Posterior cingulate gyrus (tissue), 11 donors: ENCODE measurements at regions not wholly inside any gene's neighbourhood (a gene's known extent, or its start where the extent isn't known, plus 50 kb on each side); places are given as distances from the start of the nearest gene placed in this dataset.
A peak's percentile ranks its signal among the peaks of the same experiment; 100 is the strongest.
"Not testable (repeated sequence)": the region's sequence is repeated elsewhere in the genome, so short reads cannot be mapped to it uniquely, and the experiment has no call there.

Source experiments
- DNase-seq, 10 donors: peaks; one replicate each; pipeline versions ENCODE4 v3.0.0 to v3.0.0-alpha.2; 2020 to 2021; ENCODE audit warnings: mixed read lengths in 3 of 10
- intact Hi-C: fragments of 100-400 bp; cut with DNase I; formaldehyde crosslinking; loops from one replicate; pipeline ENCODE4 v1.15.1; 2023

GRCh38 chrX:18016941-18017340 is 155.8 kb upstream of the RAI2 start:
- DNase-seq: no peak
- intact Hi-C loops: no loop called here

GRCh38 chrX:18010253-18010652 is 149.2 kb upstream of the RAI2 start:
- DNase-seq: no peak
- intact Hi-C loops: no loop called here

GRCh38 chrX:18003876-18004275 is 142.8 kb upstream of the RAI2 start:
- intact Hi-C loops: no loop called here
- no peak for DNase-seq

- no peak for DNase-seq
- intact Hi-C loops: no loop called here
These were observed 141.7 kb upstream of the RAI2 start for GRCh38 chrX:18002791-18003190.

- intact Hi-C loops: no loop called here
- no peak for DNase-seq
These were observed 133.3 kb upstream of the RAI2 start for GRCh38 chrX:17994429-17994828.

GRCh38 chrX:17993062-17993461 is 132.0 kb upstream of the RAI2 start:
- intact Hi-C loops: no loop called here
- DNase-seq: no peak

GRCh38 chrX:17990532-17990931 is 129.4 kb upstream of the RAI2 start:
- DNase-seq: no peak
- intact Hi-C loops: no loop called here

- intact Hi-C loops: no loop called here
- no peak for DNase-seq
These were observed 126.7 kb upstream of the RAI2 start for GRCh38 chrX:17987783-17988182.

GRCh38 chrX:17986977-17987376 is 125.9 kb upstream of the RAI2 start:
- no peak for DNase-seq
- intact Hi-C loops: no loop called here

- DNase-seq: no peak
These were observed 125.3 kb upstream of the RAI2 start for GRCh38 chrX:17986440-17986839.

GRCh38 chrX:17984415-17984814 is 123.3 kb upstream of the RAI2 start:
- DNase-seq: peak in 1 of 10 donors; percentile 52
- intact Hi-C loops: no loop called here

More at GRCh38 chrX:17986440-17986839, 125.3 kb upstream of the RAI2 start:
- intact Hi-C loops: no loop called here

GRCh38 chrX:17983389-17983788 is 122.3 kb upstream of the RAI2 start:
- intact Hi-C loops: no loop called here
- no peak for DNase-seq

GRCh38 chrX:17977696-17978095 is 116.6 kb upstream of the RAI2 start:
- peak in 1 of 10 donors; percentile 54 for DNase-seq
- intact Hi-C loops: no loop called here

GRCh38 chrX:17976955-17977354 is 115.9 kb upstream of the RAI2 start:
- no peak for DNase-seq
- intact Hi-C loops: no loop called here

GRCh38 chrX:17975349-17975748 is 114.3 kb upstream of the RAI2 start:
- intact Hi-C loops, DNase-seq: not testable (repeated sequence)

- intact Hi-C loops: no loop called here
- DNase-seq: no peak
These were observed 107.3 kb upstream of the RAI2 start for GRCh38 chrX:17968367-17968766.

GRCh38 chrX:17967888-17968287 is 106.8 kb upstream of the RAI2 start:
- intact Hi-C loops: no loop called here
- no peak for DNase-seq

- intact Hi-C loops: no loop called here
- DNase-seq: no peak
These were observed 103.8 kb upstream of the RAI2 start for GRCh38 chrX:17964871-17965270.

GRCh38 chrX:17960891-17961290 is 99.8 kb upstream of the RAI2 start:
- intact Hi-C loops: no loop called here
- no peak for DNase-seq

- DNase-seq: no peak
- intact Hi-C loops: no loop called here
These were observed 83.9 kb upstream of the RAI2 start for GRCh38 chrX:17944833-17945497.

- DNase-seq, intact Hi-C loops: not testable (repeated sequence)
These were observed 80.1 kb upstream of the RAI2 start for GRCh38 chrX:17941171-17941570.

- peak in 1 of 10 donors; percentile 1 for DNase-seq
- intact Hi-C loops: no loop called here
These were observed 78.6 kb upstream of the RAI2 start for GRCh38 chrX:17939724-17940123.

GRCh38 chrX:17933856-17934255 is 72.8 kb upstream of the RAI2 start:
- no peak for DNase-seq
- intact Hi-C loops: no loop called here
